H9 (cell line): ENCODE measurements at regions not wholly inside any gene's neighbourhood (a gene's known extent, or its start where the extent isn't known, plus 50 kb on each side); places are given as distances from the start of the nearest gene placed in this dataset.

ENCODE experiments used
- DNase-seq: peaks from one replicate; pipeline ENCODE4 v3.0.0-alpha.2; 2017
- H2AFZ ChIP-seq: one replicate; pipeline ENCODE4 v1.6.1; 2013; ENCODE audit warnings: mild to moderate bottlenecking, low read length, control low read depth, moderate library complexity
- H2AK5ac ChIP-seq: 2 replicates; pipeline ENCODE4 v1.6.1; 2013; ENCODE audit warnings: low read length, control low read depth, mixed read lengths; ENCODE audit not compliant: insufficient read length
- H2BK120ac ChIP-seq: one replicate; pipeline ENCODE4 v1.6.1; 2013; ENCODE audit warnings: low read depth, mild to moderate bottlenecking, low read length, control low read depth, inconsistent platforms; ENCODE audit not compliant: poor library complexity, severe bottlenecking
- H2BK12ac ChIP-seq: 2 replicates; pipeline ENCODE4 v1.6.1; 2013; ENCODE audit warnings: low read length, control low read depth, mixed read lengths, low read depth; ENCODE audit not compliant: insufficient read length
- H2BK15ac ChIP-seq: 2 replicates; pipeline ENCODE4 v1.6.1; 2013; ENCODE audit warnings: low read depth, low read length, control low read depth
- H2BK20ac ChIP-seq: one replicate; pipeline ENCODE4 v1.6.1; 2013; ENCODE audit warnings: low read depth, mild to moderate bottlenecking, low read length, control low read depth, inconsistent platforms; ENCODE audit not compliant: poor library complexity, severe bottlenecking
- H2BK5ac ChIP-seq: 2 replicates; pipeline ENCODE4 v1.6.1; 2013; ENCODE audit warnings: low read length, control low read depth, mixed read lengths; ENCODE audit not compliant: insufficient read length
- H3K14ac ChIP-seq: 2 replicates; pipeline ENCODE4 v1.6.1; 2013; ENCODE audit warnings: low read length, control low read depth; ENCODE audit not compliant: insufficient read depth
- H3K18ac ChIP-seq: 2 replicates; pipeline ENCODE4 v1.6.1; 2013; ENCODE audit warnings: low read depth, mild to moderate bottlenecking, mixed read lengths, low read length, control low read depth; ENCODE audit not compliant: insufficient read length
- H3K23ac ChIP-seq: 2 replicates; pipeline ENCODE4 v1.6.1; 2013; ENCODE audit warnings: low read length, control low read depth, mixed read lengths, low read depth; ENCODE audit not compliant: insufficient read length
- H3K23me2 ChIP-seq: 2 replicates; pipeline ENCODE4 v1.6.1; 2013; ENCODE audit warnings: low read depth, mild to moderate bottlenecking, mixed read lengths, low read length, control low read depth; ENCODE audit not compliant: insufficient read length, poor library complexity, severe bottlenecking
- H3K27ac ChIP-seq: 2 replicates; pipeline ENCODE4 v1.5.1; 2013; ENCODE audit warnings: low read length, control low read depth, mixed read lengths, low read depth; ENCODE audit not compliant: insufficient read length
- H3K27me3 ChIP-seq: 2 replicates; pipeline ENCODE4 v1.6.1; 2013; ENCODE audit warnings: low read length, control low read depth, inconsistent platforms; ENCODE audit not compliant: insufficient read depth
- H3K4ac ChIP-seq: 2 replicates; pipeline ENCODE4 v1.6.1; 2013; ENCODE audit warnings: low read depth, mild to moderate bottlenecking, control low read depth, inconsistent platforms, low read length, moderate library complexity
- H3K4me1 ChIP-seq: 2 replicates; pipeline ENCODE4 v1.6.1; 2013; ENCODE audit warnings: low read length, control low read depth, inconsistent platforms; ENCODE audit not compliant: insufficient read depth
- H3K4me2 ChIP-seq: 2 replicates; pipeline ENCODE4 v1.6.1; 2013; ENCODE audit warnings: low read length, control low read depth, mixed read lengths; ENCODE audit not compliant: insufficient read length, insufficient read depth
- H3K56ac ChIP-seq: 2 replicates; pipeline ENCODE4 v1.6.1; 2013; ENCODE audit warnings: low read depth, mild to moderate bottlenecking, mixed read lengths, low read length, control low read depth; ENCODE audit not compliant: insufficient read length
- H3K79me1 ChIP-seq: 2 replicates; pipeline ENCODE4 v1.6.1; 2013; ENCODE audit warnings: low read depth, mild to moderate bottlenecking, moderate library complexity, low read length, control low read depth, inconsistent platforms; ENCODE audit not compliant: insufficient read depth, poor library complexity, severe bottlenecking
- H3K79me2 ChIP-seq: 2 replicates; pipeline ENCODE4 v1.6.1; 2013; ENCODE audit warnings: low read length, control low read depth, inconsistent platforms; ENCODE audit not compliant: insufficient read depth
- H3K9ac ChIP-seq: 2 replicates; pipeline ENCODE4 v1.6.1; 2013; ENCODE audit warnings: low read length, control low read depth, mixed read lengths; ENCODE audit not compliant: insufficient read length; ENCODE audit errors: extremely low read depth
- H3K9me3 ChIP-seq: one replicate; pipeline ENCODE4 v1.6.1; 2013; ENCODE audit warnings: low read depth, low read length, inconsistent platforms; ENCODE audit not compliant: control insufficient read depth
- H3T11ph ChIP-seq: one replicate; pipeline ENCODE4 v1.6.1; 2013; ENCODE audit warnings: mild to moderate bottlenecking, low read length, control low read depth, inconsistent platforms
- H4K20me1 ChIP-seq: one replicate; pipeline ENCODE4 v1.6.1; 2013; ENCODE audit not compliant: control insufficient read depth, insufficient read length, insufficient read depth
- H4K5ac ChIP-seq: 2 replicates; pipeline ENCODE4 v1.6.1; 2013; ENCODE audit warnings: low read depth, mild to moderate bottlenecking, mixed read lengths, low read length, control low read depth; ENCODE audit not compliant: insufficient read length
- H4K8ac ChIP-seq: replicated peaks from 2 replicates; pipeline ENCODE4 v1.6.1; 2013; ENCODE audit warnings: low read length, control low read depth, mixed read lengths, low read depth; ENCODE audit not compliant: insufficient read length
- H4K91ac ChIP-seq: 2 replicates; pipeline ENCODE4 v1.6.1; 2013; ENCODE audit warnings: low read depth, mild to moderate bottlenecking, moderate library complexity, mixed read lengths, low read length, control low read depth; ENCODE audit not compliant: insufficient read length
- H3K27ac Mint-ChIP-seq, 3 experiments: 2 replicates in 2 of 3; 3 replicates in 1 of 3; pipeline ENCODE4 v1.8.0; 2020 to 2021; ENCODE audit warnings: mixed read lengths in 3 of 3, mild to moderate bottlenecking in 1 of 3, moderate library complexity in 1 of 3
- H3K27me3 Mint-ChIP-seq: 2 replicates; pipeline ENCODE4 v1.8.0; 2021; ENCODE audit warnings: low read depth, mild to moderate bottlenecking, moderate library complexity, mixed read lengths
- H3K36me3 Mint-ChIP-seq, 3 experiments: 2 replicates in 2 of 3; 3 replicates in 1 of 3; pipeline ENCODE4 v1.8.0; 2020 to 2021; ENCODE audit warnings: low read depth in 3 of 3, mixed read lengths in 3 of 3; ENCODE audit not compliant: insufficient read depth in 1 of 3
- H3K4me1 Mint-ChIP-seq, 2 experiments: 2 replicates each; pipeline ENCODE4 v1.8.0; 2020; ENCODE audit warnings: mixed read lengths in 2 of 2
- H3K4me3 Mint-ChIP-seq, 2 experiments: 2 replicates in 1 of 2; 3 replicates in 1 of 2; pipeline ENCODE4 v1.8.0; 2020 to 2021; ENCODE audit warnings: mild to moderate bottlenecking in 2 of 2, mixed read lengths in 2 of 2, moderate library complexity in 1 of 2
- H3K9me3 Mint-ChIP-seq, 2 experiments: 2 replicates in 1 of 2; 3 replicates in 1 of 2; pipeline ENCODE4 v1.8.0; 2020; ENCODE audit warnings: mild to moderate bottlenecking in 2 of 2, mixed read lengths in 2 of 2, moderate library complexity in 1 of 2
- CTCF ChIP-seq: fragments of 200-600 bp; sonication (generic); conservative IDR thresholded peaks from 3 replicates; pipeline ENCODE4 v1.8.0; 2021; ENCODE audit warnings: antibody characterized with exemption, mild to moderate bottlenecking
- WGBS: extraction: QIAGEN DNeasy Blood & Tissue Kit; methylation state at CpG from one replicate; pipeline ENCODE4 v1.1.7; 2013; ENCODE audit warnings: missing lambda C conversion rate, low lambda C conversion rate, mixed read lengths; ENCODE audit not compliant: insufficient read length; ENCODE audit errors: extremely low coverage; 5-methylcytosine and 5-hydroxymethylcytosine counted together

GRCh38 chr5:164207646-164208045 lies 702.2 kb downstream of the MAT2B start:
- no peaks in the 10 kb centered on the region for H3K36me3 Mint-ChIP-seq
- H3K27me3 Mint-ChIP-seq = no peaks in the 10 kb centered on the region
- Histone ChIP-seq H3K56ac (no peak overlapping the region), H3K23ac (no peak overlapping the region), H3K9ac (no peak overlapping the region), H4K8ac (no peak overlapping the region), H3K4me2 (no peak overlapping the region), H2BK5ac (no peak overlapping the region), H2BK20ac (no peak overlapping the region), H3K9me3 (no peaks in the 10 kb centered on the region), H3K18ac (no peak overlapping the region), H3K79me1 (no peaks in the 10 kb centered on the region), H3K14ac (no peak overlapping the region), H2BK15ac (no peak overlapping the region), H4K91ac (no peak overlapping the region), H2BK120ac (no peak overlapping the region), H2AK5ac (no peak overlapping the region), H3K4ac (no peak overlapping the region), H3K4me1 (no peaks in the 10 kb centered on the region), H2AFZ (no peak overlapping the region), H3K27ac (no peak overlapping the region), H2BK12ac (no peak overlapping the region), H3T11ph (no peak overlapping the region), H4K5ac (no peak overlapping the region), H4K20me1 (no peaks in the 10 kb centered on the region), H3K27me3 (no peaks in the 10 kb centered on the region), H3K79me2 (no peaks in the 10 kb centered on the region), H3K23me2 (no peaks in the 10 kb centered on the region)
- peaks cover 4 to 11% of the 10 kb centered on the region in 2 experiments for H3K4me1 Mint-ChIP-seq
- no peak overlapping the region for H3K4me3 Mint-ChIP-seq
- no peaks in the 10 kb centered on the region for H3K9me3 Mint-ChIP-seq
- DNase-seq = no peak
- WGBS = no CpG with 5 or more reads among the region's 3 CpGs
- TF ChIP-seq CTCF = no peak
- no peak overlapping the region for H3K27ac Mint-ChIP-seq
